NCI-H1417 (cell line): ENCODE measurements at regions not wholly inside any gene's neighbourhood (a gene's known extent, or its start where the extent isn't known, plus 50 kb on each side); places are given as distances from the start of the nearest gene placed in this dataset.
"Not testable (repeated sequence)": the region's sequence is repeated elsewhere in the genome, so short reads cannot be mapped to it uniquely, and the experiment has no call there.

Experiments
- DNase-seq, 3 experiments: peaks; one replicate each; lab custom pipeline; 2025; lab: John Stamatoyannopoulos, UW

- no peak for DNase-seq
Measured at GRCh38 chr4:138501614-138502013, 259.5 kb upstream of the SLC7A11 start.

GRCh38 chr4:138500869-138501268, 258.7 kb upstream of the SLC7A11 start:
- DNase-seq: no peak

GRCh38 chr4:138499627-138500026, 257.5 kb upstream of the SLC7A11 start:
- DNase-seq: no peak

- DNase-seq: peak in 2 of 3 experiments; percentile 16 to 53
Measured at GRCh38 chr4:138494931-138495330, 252.8 kb upstream of the SLC7A11 start.

GRCh38 chr4:138494116-138494515, 252.0 kb upstream of the SLC7A11 start:
- DNase-seq: no peak

GRCh38 chr4:138492176-138492575, 250.0 kb upstream of the SLC7A11 start:
- no peak for DNase-seq

GRCh38 chr4:138488533-138488932, 246.4 kb upstream of the SLC7A11 start:
- DNase-seq: no peak

GRCh38 chr4:138487670-138488069, 245.5 kb upstream of the SLC7A11 start:
- DNase-seq: peak in 2 of 3 experiments; percentile 1 to 17

GRCh38 chr4:138487230-138487629, 245.1 kb upstream of the SLC7A11 start:
- peak in 1 of 3 experiments; percentile 17 for DNase-seq

- no peak for DNase-seq
Measured at GRCh38 chr4:138485498-138485897, 243.3 kb upstream of the SLC7A11 start.

GRCh38 chr4:138475116-138475515, 233.0 kb upstream of the SLC7A11 start:
- no peak for DNase-seq

- no peak for DNase-seq
Measured at GRCh38 chr4:138473339-138473738, 231.2 kb upstream of the SLC7A11 start.

GRCh38 chr4:138460477-138461414, 218.6 kb upstream of the SLC7A11 start:
- DNase-seq: no peak

- DNase-seq: no peak
Measured at GRCh38 chr4:138458751-138459150, 216.6 kb upstream of the SLC7A11 start.

- not testable (repeated sequence) for DNase-seq
Measured at GRCh38 chr4:138456349-138456748, 214.2 kb upstream of the SLC7A11 start.

- DNase-seq: no peak
Measured at GRCh38 chr4:138455097-138455496, 212.9 kb upstream of the SLC7A11 start.

GRCh38 chr4:138452826-138453225, 210.7 kb upstream of the SLC7A11 start:
- DNase-seq: no peak

GRCh38 chr4:138451276-138451663, 209.1 kb upstream of the SLC7A11 start:
- DNase-seq: no peak

GRCh38 chr4:138450546-138451275, 208.6 kb upstream of the SLC7A11 start:
- DNase-seq: no peak

GRCh38 chr4:138449938-138450337, 207.8 kb upstream of the SLC7A11 start:
- DNase-seq: no peak

GRCh38 chr4:138448169-138448568, 206.0 kb upstream of the SLC7A11 start:
- DNase-seq: no peak

GRCh38 chr4:138446456-138446855, 204.3 kb upstream of the SLC7A11 start:
- DNase-seq: no peak

GRCh38 chr4:138445098-138445497, 202.9 kb upstream of the SLC7A11 start:
- DNase-seq: no peak
